HK-2 (cell line): ENCODE measurements at regions not wholly inside any gene's neighbourhood (a gene's known extent, or its start where the extent isn't known, plus 50 kb on each side); places are given as distances from the start of the nearest gene placed in this dataset.
"Not testable (repeated sequence)": the region's sequence is repeated elsewhere in the genome, so short reads cannot be mapped to it uniquely, and the experiment has no call there.

ENCODE experiments used
- DNase-seq: peaks from one replicate; pipeline ENCODE4 v3.0.0-alpha.2; 2018; ENCODE audit not compliant: unreplicated experiment

GRCh38 chrX:133483771-133484170 lies 68.5 kb upstream of the GPC4 start:
- not testable (repeated sequence) for DNase-seq

GRCh38 chrX:133482056-133482952 lies 67.0 kb upstream of the GPC4 start:
- no peak for DNase-seq

- DNase-seq, result no peak
These were observed 62.7 kb upstream of the GPC4 start for GRCh38 chrX:133477986-133478385.

GRCh38 chrX:133475953-133476352 lies 60.7 kb upstream of the GPC4 start:
- no peak for DNase-seq

- no peak for DNase-seq
These were observed 60.2 kb upstream of the GPC4 start for GRCh38 chrX:133475521-133475920.

- DNase-seq, result no peak
These were observed 59.3 kb upstream of the GPC4 start for GRCh38 chrX:133474574-133474973.

GRCh38 chrX:133473451-133473850 lies 58.2 kb upstream of the GPC4 start:
- no peak for DNase-seq

- DNase-seq, result peak; percentile 2
These were observed 52.8 kb upstream of the GPC4 start for GRCh38 chrX:133468051-133468450.

GRCh38 chrX:133465254-133465653 lies 50.0 kb upstream of the GPC4 start:
- no peak for DNase-seq
